ENCODE measurements at regions not wholly inside any gene's neighbourhood (a gene's known extent, or its start where the extent isn't known, plus 50 kb on each side); places are given as distances from the start of the nearest gene placed in this dataset.

- no peaks in the 10 kb centered on the region for H3K9me3 ChIP-seq
- no peak overlapping the region for H3K4me3 ChIP-seq
- no peak for DNase-seq
- H3K27me3 ChIP-seq: no peaks in the 10 kb centered on the region
- H3K27ac ChIP-seq: no peak overlapping the region
- H3K36me3 ChIP-seq: no peaks in the 10 kb centered on the region
- no peak for TF ChIP-seq CTCF (IDR thresholded peaks at IDR 0.05)
- TF ChIP-seq POLR2A (IDR thresholded peaks at IDR 0.05): no peak
- H3K4me1 ChIP-seq: no peaks in the 10 kb centered on the region
Measured at GRCh38 chrX:9316096-9316495, 148.8 kb upstream of the TBL1X start.

- Histone ChIP-seq H3K27ac (no peak overlapping the region), H3K9me3 (no peaks in the 10 kb centered on the region), H3K4me1 (no peaks in the 10 kb centered on the region), H3K36me3 (no peaks in the 10 kb centered on the region), H3K4me3 (no peak overlapping the region), H3K27me3 (no peaks in the 10 kb centered on the region)
- TF ChIP-seq POLR2A (IDR thresholded peaks at IDR 0.05) (no peak), CTCF (IDR thresholded peaks at IDR 0.05) (no peak)
- no peak for DNase-seq
Measured at GRCh38 chrX:9317176-9317575, 147.7 kb upstream of the TBL1X start.

DNA sequence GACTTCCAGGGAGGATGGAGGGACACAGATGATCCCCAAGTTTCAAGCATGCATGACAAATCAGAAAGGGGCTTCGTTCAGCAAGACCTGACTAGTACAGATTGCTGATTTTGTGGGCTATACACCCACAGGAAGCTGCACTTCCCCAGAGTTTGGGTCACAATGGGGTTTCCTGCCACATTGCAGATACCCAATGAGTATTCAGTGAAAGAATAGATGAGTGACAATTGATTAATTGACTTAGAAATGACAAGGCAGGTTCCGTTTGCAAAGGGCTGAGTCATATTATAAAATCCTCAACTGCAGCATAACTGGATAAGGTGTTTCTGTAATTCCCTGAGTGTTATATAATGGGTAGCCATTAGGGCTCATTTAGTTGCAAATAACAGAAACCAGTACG is 146.6 kb upstream of the TBL1X start:
- DNase-seq: no peak
- TF ChIP-seq CTCF (IDR thresholded peaks at IDR 0.05): no peak
- no peak for TF ChIP-seq POLR2A (IDR thresholded peaks at IDR 0.05)
- Histone ChIP-seq H3K9me3 (no peaks in the 10 kb centered on the region), H3K4me1 (no peaks in the 10 kb centered on the region), H3K36me3 (no peaks in the 10 kb centered on the region), H3K27me3 (no peaks in the 10 kb centered on the region), H3K27ac (no peak overlapping the region), H3K4me3 (no peak overlapping the region)

- no peaks in the 10 kb centered on the region for H3K36me3 ChIP-seq
- no peaks in the 10 kb centered on the region for H3K9me3 ChIP-seq
- TF ChIP-seq CTCF (IDR thresholded peaks at IDR 0.05) (no peak), POLR2A (IDR thresholded peaks at IDR 0.05) (no peak)
- H3K4me3 ChIP-seq: no peak overlapping the region
- DNase-seq: no peak
- H3K27ac ChIP-seq: no peak overlapping the region
- no peaks in the 10 kb centered on the region for H3K27me3 ChIP-seq
- no peaks in the 10 kb centered on the region for H3K4me1 ChIP-seq
Measured at GRCh38 chrX:9318766-9319165, 146.1 kb upstream of the TBL1X start.

DNA sequence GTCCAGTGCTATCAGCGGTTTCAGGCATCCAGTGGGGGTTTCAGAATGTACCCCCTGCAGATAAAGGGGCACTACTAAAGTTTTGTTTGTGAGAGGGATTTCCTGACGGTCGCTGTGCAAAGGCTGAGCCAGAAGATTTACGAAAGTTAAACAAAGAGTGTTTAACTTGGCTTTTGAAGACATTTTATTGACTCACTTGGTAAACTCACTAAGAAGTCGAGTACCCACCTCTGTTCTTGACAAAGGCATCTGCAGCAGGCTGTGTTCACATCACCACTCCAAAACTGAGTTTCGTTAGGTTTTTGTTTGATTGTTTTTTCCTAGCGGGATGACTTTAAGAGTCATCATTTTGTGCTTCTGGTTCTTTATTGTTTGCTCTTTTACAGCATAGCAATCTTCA is 143.9 kb upstream of the TBL1X start:
- H3K4me3 ChIP-seq: no peak overlapping the region
- no peaks in the 10 kb centered on the region for H3K27me3 ChIP-seq
- H3K4me1 ChIP-seq: no peaks in the 10 kb centered on the region
- no peak for DNase-seq
- TF ChIP-seq POLR2A (IDR thresholded peaks at IDR 0.05) (no peak), CTCF (IDR thresholded peaks at IDR 0.05) (no peak)
- H3K9me3 ChIP-seq: no peaks in the 10 kb centered on the region
- no peak overlapping the region for H3K27ac ChIP-seq
- no peaks in the 10 kb centered on the region for H3K36me3 ChIP-seq

DNA sequence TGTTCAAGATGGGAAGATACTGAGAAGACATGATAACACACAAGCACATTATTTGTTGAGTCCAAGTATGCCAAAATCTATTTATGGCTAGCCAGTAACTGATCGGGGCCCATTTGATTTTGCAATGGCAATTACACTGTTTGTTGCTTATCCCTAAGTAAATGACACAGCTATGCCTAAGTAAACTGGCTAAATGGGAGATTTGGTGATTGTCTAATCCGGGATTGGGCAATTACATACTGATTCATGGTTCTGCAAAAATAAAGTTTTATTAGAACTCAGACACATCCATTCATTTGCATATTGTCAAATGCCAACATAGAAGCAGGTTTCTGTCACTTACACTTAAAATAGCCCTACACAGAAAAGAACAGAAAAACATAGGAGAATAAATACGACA is 140.2 kb upstream of the TBL1X start:
- TF ChIP-seq POLR2A (IDR thresholded peaks at IDR 0.05): no peak
- TF ChIP-seq CTCF (IDR thresholded peaks at IDR 0.05): no peak

More for the DNA sequence above, 140.2 kb upstream of the TBL1X start:
- no peak for DNase-seq
- H3K27ac ChIP-seq: no peak overlapping the region
- H3K27me3 ChIP-seq: no peaks in the 10 kb centered on the region
- H3K36me3 ChIP-seq: no peaks in the 10 kb centered on the region
- H3K4me3 ChIP-seq: no peak overlapping the region
- H3K4me1 ChIP-seq: no peaks in the 10 kb centered on the region
- H3K9me3 ChIP-seq: no peaks in the 10 kb centered on the region
